ENCODE measurements at regions not wholly inside any gene's neighbourhood (a gene's known extent, or its start where the extent isn't known, plus 50 kb on each side); places are given as distances from the start of the nearest gene placed in this dataset.

DNA sequence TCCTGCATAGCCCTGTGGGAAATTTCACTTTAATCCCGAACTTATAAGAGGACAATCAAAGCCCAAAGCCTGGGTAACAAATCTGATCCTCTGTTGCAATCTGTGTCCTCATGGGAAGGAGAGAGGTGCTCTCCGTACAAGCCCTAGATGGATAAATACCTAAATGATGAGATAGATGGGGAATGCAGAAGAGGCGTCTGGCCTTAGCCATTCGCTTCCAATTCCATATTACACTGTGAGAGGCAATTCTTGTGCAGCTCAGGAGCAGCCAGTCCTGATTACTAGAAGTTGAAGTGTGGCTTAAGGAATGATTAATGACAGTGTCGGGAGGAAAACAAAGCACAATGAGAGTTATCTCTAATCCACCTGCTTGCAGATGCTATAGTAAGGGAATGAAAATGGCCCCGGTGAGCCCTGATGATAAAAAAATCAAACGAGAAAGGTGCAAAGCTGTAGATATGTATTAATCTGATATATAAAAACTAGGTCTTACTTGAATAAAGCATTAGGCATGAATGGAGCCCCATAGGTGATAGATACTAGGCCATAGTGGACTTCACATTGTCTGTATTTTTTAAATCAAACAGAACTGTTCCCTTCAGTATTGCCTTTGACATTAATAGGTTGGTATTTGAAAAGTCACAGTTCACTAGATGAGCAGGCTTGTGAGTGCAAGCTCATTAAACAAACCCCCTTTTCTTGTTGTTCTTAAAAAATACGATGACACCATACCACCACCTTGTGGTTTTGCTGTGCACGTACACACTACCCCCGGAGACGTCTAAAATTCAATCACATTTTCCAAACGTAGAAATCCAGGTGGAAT lies 54.2 kb upstream of the TMCO5A start:
- peak; percentile 1 for DNase-seq

DNA sequence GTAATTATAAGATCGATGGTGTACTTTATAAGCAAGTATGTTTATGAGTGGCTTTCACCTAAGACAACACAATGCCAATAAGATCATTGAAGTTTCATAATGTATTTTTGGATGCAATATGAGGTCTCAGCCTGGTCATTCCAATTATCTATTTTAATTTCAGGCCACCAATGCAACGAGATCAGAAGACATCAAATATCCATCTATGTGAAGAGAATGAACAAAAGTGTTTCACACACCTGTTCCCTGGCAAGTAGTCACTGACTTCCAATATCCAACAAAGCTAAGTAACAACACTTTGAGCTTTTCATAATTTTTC lies 53.6 kb upstream of the TMCO5A start:
- no peak for DNase-seq

- no peak for DNase-seq
These were observed 53.0 kb upstream of the TMCO5A start for GRCh38 chr15:37881237-37882013.

- no peak for DNase-seq
These were observed 51.8 kb upstream of the TMCO5A start for GRCh38 chr15:37882640-37883039.
